T-helper 1 cell treated with Interleukin-12 subunit alpha and Interleukin-12 subunit beta and Interleukin-4 antibody, amounts not matched to agents 30 ng/mL and 1 ng/mL, for 36 hours (primary cell): ENCODE measurements at regions not wholly inside any gene's neighbourhood (a gene's known extent, or its start where the extent isn't known, plus 50 kb on each side); places are given as distances from the start of the nearest gene placed in this dataset.

Source experiments
- intact Hi-C: fragments of 100-400 bp; cut with micrococcal nuclease; formaldehyde crosslinking; loops from one replicate; pipeline ENCODE4 v1.15.1; 2024

DNA sequence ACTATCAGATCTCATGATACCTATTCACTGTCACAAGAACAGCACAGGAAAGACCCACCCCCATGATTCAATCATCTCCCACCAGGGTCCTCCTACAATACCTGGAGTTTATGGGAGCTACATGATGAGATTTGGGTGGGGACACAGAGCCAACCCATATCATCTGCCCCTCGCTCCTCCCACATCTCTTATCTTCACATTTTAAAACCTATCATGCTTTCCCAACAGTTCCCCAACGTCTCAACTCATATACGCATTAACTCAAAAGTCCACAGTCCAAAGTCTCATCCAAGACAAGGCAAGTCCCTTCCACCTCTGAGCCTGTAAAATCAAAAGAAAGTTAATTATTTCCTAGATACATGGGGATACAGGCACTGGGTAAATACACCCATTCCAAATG, 1185.2 kb downstream of the PCDH7 start:
- intact Hi-C loops = no loop called here

DNA sequence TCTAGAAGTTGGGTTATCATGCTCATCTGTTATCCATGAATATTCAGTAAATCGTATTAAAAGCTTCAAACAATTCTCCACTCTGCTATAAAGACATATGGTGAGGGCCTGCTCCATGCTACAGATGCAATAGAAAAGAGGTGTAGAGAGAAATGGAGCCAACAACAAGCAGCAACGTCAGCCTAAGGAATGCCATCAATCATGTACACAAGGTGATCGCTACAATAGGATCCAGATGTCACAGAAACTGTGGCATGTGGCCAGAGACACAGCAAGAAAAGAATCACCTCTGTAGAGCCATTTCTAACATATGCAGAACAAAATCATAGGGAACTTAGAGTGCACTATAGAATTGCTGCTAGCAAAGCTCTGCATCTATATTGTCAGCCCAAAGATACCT, 1188.1 kb downstream of the PCDH7 start:
- intact Hi-C loops = no loop called here

DNA sequence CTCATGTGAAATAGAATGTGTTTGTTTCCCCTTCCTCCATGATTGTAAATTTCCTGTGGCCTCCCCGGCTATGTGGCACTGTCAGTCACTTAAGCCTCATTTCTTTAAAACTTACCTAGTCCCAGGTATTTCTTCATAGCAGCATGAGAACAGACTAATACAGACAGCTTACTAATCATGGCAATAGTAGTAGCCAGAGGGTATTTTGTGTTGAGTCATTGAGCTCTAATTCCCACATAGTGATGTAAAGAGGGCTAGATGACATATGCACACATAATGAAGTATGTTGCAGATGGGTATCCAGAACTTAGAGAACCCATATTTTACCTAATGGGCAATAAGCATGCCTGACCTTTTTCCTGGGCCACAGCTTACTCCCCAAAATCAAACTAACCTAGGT, 1197.2 kb downstream of the PCDH7 start:
- intact Hi-C loops = no loop called here

DNA sequence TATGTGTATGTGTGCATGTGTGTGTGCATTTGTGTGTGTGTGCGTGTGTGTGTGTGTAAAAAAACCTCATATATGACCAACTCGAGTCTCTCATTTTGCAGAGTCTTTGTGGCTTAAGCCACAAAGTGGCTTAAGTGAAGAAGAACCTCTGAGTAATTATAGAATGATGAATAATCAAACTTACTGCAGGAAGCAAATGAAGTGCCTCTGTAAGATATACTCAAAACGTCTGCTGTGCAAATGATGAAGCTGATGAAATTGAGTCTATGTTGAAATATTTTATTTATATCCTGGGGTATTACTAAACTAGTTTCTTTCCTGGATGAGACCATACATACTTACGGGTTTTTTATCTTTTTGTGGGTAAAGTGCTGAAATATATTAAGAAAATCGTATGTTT, 1198.7 kb downstream of the PCDH7 start:
- intact Hi-C loops = no loop called here

DNA sequence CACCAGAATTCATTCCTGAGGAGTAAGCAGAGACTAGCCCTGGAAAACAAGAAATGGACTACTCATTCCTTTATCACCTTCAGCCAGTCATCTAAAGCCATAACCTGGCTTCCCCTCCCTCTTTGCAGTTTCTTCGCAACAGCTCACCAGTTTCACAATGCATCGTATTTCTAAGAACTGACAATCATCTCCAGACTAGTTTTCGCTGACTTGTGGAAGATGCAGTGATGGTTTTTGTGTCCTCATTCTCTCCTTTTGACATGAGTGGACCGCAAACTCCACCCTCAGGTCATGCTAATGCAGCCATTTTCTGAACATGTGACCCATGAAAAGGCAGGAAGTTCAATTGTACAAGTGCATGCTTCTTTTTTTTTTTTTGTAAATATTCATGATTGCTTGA, 1203.5 kb downstream of the PCDH7 start:
- intact Hi-C loops = no loop called here

DNA sequence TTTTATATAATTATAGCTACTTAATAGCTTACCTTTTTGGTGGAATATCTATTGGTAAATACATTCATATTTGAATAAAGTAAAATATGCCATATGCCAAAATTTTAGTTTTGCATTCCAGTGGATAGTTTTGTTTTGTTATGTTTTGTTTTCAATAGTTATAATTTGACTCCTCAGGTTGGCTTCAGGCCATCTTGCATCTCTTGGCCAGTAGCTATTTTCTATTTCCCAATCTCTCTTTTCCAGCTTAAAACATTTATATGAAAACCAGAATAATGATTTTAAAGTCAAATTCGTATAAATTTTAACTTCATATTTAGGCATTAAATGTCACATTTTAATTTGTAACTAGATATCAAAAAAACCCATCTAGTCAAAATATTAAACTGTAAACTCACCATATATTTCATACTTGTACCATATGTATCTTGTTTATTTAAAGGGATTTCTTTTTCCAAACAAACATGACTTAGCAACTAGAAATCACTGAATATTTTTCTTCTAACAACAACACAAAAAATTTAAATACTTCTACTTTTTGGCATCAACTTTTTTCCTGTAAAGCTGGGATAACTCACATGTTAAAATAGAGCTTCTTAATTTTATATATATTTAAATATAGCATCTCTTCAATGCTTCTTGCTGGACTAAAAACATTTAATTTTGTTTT, 1209.6 kb downstream of the PCDH7 start:
- intact Hi-C loops = no loop called here

DNA sequence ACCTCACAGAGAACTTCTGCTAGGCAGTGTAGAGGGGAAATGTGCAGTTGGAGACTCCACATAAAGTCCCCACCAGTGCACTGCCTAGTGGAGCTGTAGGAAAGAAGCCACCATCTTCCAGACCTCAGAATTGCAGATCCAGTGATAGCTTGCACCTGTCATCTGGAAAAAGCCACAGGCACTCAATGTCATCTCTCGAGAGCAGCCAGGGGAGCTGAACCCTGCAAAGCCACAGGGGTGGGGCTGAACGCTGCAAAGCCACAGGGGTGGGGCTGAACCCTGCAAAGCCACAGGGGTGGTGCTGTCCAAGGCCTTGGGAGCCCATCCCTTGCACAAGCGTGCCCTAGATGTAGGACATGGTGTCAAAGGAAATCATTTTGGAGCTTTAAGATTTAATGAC, 1226.3 kb downstream of the PCDH7 start:
- intact Hi-C loops = no loop called here

DNA sequence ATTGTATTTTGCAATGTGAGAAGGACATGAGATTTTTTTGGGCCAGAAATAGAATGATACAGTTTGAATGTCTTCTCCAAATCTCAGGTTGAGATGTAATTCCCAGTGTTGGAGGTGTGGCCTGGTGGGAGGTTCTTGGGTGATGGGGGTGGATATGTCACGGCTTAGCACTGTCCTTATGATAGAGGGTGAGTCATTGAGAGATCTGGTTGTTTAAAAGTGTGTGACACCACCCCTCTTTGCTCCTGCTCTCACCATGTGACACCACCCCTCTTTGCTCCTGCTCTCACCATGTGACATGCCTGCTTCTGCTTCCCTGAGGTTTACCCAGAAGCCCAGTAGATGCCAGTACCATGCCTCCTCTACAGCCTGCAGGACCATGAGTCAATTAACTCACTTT, 1226.9 kb downstream of the PCDH7 start:
- intact Hi-C loops = no loop called here

DNA sequence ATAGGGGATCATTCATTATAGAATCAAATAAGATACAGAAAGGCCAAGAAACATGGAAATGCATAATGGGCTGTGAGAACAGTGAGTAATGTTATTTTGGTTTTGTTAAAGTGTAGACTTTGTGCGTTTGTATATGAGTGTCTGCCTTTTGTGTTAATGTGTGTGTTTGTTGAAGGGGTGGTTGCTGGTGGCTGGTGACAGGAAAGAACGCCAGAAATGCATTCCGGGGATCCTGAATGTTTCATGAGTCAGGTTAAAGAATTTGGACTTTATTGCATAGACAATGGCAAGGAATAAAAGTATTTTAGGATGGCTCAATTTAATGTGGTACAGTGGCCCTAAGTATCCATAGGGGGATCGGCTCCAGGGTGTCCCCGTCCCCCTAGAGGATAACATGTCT, 1228.9 kb downstream of the PCDH7 start:
- intact Hi-C loops = no loop called here

DNA sequence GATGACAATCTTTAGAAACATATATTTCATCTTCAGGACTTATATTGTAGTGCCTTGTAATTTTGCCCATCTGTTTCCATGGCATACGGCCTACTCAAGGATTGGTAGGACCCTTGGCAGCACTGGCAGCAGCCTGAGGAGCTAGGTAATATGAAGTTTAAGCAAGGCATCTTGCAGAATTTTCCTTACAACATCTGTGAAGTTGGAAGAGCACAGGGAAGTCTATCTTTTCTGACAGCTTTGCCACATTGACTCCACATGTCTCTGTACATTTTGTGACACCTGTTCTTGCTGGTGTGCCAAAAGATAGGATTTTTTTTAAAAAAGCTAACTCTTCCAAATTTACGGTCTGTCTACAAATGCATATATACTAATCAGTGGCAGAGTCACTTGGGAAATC, 1235.2 kb downstream of the PCDH7 start:
- intact Hi-C loops = no loop called here

DNA sequence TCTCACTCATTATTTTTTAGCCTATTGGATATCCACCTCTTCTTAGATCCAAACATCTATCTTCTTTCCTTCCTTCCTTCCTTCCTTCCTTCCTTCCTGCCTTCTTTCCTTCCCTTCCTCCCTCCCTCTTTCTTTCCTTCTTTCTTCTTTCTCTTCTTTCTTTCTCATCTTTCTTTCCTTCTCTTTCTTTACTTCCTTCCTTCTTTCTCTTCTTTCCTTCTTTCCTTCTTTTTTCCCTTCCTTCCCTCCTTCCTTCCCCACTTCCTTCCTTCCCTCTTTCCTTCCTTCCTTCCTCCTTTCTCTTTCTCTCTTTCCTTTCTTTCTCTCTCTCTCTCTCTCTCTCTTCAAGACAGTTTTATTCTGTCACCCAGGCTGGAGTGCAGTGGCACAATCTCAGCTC, 1239.8 kb downstream of the PCDH7 start:
- intact Hi-C loops = no loop called here

DNA sequence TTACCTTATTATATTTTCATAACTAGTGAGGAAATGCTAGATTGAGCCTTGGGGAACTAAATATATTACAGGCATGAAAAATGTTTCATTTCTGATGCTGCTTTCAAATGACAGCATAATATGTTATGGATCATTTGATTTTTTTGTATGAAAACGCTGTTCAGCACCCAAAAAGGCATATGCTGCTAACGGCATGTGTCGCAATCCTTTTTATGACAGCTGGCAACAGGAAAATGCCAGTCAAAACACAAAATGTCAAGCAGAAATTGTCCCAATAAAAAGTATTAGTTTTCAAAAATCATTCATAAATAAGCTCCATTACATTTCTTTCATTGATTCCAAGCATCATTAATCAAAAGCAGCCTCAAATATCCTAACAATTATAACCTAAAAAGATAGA, 1244.5 kb downstream of the PCDH7 start:
- intact Hi-C loops = no loop called here

DNA sequence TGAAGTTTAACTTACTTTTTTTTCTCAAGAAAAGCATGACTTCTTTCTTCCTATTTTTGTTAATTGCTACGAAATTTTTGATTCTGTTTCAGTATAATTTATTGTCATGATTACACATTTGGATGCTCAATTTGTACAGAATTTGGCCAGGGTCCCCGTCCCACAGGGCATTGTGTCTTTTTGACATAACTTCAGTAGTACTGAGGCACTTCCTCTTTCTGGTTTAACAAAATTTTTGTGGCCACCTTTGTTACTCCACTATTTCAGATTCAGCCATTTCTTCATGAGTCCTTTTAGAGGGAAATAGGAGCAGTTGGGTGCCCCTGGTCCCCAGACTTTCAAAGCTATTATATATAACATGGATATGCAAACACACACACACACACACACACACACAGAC, 1248.7 kb downstream of the PCDH7 start:
- intact Hi-C loops = no loop called here

DNA sequence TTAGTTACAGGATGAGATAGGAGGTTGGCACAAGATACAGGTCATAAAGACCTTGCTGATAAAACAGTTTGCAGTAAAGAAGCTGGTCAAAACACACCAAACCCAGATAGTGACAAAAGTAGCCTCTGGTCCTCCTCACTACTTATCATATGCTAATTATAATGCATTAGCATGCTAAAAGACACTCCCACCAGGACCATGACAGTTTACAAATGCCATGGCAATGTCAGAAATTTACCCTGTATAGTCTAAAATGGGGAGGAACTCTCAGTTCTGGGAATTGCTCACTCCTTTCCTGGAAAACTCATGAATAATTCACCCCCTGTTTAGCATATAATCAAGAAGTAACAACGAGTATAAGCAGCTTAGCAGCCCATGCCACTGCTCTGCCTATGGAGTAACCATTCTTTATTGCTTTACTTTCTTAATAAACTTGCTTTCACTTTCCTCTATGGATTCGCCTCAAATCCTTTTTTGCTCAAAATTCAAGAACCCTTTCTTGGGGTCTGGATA, 1254.4 kb downstream of the PCDH7 start:
- intact Hi-C loops = no loop called here

DNA sequence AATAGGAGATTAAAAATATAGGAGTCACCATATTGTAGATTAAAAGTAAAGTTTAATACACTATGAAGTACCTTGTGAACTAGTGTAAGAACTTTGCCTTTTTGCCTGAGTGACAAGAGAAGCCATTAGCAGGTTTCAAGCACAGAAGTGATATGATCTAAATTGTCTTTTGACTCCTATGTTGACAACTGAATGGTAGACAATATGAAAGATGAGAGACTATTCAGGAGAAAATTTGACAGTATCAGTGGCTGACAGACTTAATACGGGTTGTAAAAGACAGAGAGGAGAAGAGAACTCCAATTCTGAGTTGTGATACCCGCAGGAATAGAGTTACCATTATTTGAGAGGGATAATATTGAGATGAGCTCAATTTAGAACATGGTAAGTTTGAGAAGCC, 1259.8 kb downstream of the PCDH7 start:
- intact Hi-C loops = no loop called here

DNA sequence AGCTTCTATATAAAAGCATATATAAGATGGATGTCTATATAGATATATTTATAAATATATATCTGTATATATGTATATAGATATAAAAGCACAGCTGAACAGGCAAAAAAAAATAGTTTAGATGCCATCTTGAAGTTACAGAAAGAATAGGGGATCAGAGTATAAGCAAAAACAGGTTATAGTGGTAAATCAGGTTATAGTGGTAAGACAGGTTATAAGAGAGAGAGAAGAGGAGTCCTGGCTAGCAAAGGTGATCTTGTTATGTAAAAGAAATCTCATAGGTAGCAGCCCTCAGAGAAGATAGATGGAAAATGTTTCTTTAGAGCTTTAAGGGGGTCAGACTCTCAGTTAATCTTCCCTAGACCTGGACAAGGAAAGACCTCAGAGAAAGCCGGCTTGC, 1263.1 kb downstream of the PCDH7 start:
- intact Hi-C loops = no loop called here

DNA sequence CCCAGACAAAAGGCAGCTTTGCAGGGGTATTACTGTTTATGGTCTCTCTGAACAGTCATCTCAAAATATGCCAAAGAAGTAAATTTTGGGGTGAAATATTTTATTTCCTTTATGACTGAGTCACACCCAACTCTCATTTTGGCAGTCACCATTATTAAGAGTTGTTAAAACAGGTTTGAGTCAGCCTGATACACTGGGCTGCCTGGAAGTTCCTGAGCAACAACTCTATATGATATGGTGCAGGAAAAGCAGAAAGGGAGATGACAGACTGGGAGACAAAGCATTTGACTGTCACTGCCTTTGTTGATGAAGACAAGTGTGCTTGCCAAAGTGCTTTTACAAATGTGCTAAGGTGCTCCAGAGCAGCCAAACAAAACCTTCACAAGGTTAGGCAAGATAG, 1263.5 kb downstream of the PCDH7 start:
- intact Hi-C loops = no loop called here

DNA sequence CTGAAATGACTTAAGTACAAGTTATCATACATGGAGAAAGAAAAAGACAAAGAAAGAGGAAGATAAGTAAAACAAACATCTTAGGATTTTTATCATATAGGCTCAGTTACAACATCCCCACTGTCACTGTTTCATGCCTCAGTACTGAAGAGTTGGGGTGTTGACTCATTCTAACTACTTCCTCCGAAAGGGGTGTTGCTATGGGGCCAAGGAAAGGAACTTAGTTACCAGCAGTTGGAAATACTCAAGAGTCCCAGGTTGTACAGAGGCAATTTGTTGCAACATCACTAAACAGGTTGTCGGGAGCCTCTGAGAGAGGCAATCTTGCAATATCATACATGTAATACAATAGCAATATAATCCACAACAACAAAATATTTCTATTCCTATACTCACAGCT, 1264.7 kb downstream of the PCDH7 start:
- intact Hi-C loops = no loop called here

DNA sequence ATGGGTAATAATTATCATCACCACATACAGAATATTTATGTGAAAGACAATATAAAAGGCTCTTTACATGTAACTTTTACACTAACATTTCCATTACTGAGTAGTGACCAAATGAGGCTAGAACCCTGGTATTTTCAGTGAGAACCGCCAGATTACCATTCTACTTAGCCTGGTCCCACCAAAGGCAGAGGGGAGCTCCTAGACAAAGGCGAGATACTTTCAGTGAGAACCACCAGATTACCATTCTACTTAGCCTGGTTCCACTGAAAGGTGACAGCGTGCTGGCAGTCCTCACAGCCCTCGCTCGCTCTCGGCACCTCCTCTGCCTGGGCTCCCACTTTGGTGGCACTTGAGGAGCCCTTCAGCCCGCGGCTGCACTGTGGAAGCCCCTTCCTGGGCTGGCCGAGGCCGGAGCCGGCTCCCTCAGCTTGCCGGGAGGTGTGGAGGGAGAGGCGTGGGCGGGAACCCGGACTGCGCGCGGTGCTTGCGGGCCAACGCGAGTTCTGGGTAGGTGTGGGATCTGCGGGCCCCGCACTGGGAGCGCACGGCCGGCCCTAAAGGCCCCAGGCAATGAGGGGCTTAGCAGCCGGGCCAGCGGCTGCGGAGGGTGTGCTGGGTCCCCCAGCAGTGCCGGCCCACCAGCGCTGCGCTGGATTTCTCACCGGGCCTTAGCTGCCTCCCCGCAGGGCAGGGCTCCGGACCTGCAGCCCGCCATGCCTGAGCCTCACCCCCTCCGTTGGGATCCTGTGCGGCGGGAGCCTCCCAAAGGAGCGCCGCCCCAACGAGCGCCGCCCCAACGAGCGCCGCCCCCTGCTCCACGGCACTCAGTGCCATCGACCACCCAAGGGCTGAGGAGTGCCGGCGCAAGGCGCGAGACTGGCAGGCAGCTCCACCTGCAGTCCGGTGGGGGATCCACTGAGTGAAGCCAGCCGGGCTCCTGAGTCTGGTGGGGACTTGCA, 1276.1 kb downstream of the PCDH7 start:
- intact Hi-C loops = no loop called here

DNA sequence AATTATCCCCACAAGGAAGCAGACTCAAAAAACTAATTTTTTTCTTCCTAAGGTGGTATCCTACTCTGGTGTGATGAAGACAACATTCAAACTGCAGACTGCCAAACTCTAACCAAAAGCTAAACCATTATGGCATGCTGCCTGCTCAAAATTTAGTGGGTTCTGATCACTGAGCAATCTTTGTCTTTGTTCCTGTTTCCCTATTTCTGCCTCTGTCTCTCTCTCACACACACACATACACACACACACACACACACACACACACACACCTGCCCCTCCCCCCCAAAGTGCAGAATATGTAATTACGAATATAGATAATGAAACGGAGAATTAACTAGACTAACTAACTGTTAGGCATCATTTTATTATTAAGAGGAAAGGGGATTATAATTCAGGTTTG, 1278.6 kb downstream of the PCDH7 start:
- intact Hi-C loops = no loop called here

DNA sequence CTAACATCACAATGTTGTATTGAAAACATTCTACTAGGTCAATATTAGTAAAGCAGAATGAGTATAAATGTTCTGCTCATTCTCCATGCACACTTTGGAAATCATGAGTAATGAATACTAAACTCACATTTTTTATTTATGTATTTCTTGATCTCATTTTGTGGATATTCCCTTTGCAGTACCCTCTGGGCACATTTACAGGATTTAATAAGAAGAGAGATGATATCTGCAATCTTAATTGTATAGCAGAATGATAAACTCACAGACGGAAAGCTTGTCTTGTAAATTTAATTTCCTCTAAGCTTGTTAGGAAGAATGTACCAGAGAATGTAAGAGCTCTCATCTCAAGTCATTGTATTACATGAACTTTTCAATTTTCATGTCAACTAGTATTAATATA, 1279.7 kb downstream of the PCDH7 start:
- intact Hi-C loops = no loop called here

DNA sequence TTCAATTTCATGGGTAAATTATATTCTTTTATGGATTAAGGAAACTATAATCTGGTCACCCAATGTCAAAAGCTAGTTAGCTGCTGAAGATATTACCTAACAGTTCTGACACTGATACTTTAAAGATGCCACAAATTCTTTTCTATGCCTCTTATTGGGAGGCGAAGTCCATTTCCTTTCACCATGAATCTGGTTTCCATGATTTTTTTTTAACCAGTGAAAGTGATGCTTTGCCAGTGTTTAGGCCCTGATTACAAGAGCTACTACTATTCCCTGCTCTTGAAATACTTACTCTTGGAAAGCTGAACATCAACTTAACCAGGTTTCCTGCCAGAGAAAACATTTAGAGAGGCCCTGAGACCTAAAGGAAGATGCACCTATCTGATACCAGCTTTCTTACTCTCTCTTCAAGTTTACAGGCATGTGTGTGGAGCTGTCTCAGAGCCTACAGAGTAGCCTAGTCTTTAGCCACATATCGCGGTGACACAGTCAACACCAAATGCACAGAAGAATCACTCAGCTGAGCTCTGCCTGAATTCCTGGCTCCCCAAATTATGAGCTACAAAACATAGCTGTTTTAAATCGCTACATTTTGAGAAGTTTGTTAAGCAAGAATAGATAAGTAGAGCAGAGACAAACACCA, 1280.8 kb downstream of the PCDH7 start:
- intact Hi-C loops = no loop called here
